HG03060 (cell line): ENCODE measurements at regions not wholly inside any gene's neighbourhood (a gene's known extent, or its start where the extent isn't known, plus 50 kb on each side); places are given as distances from the start of the nearest gene placed in this dataset.

ENCODE experiments used
- ATAC-seq: cut with Tn5 transposase; IDR thresholded peaks from one replicate; pipeline ENCODE4 v1.9.1; 2021; ENCODE audit warnings: low read depth, moderate number of reproducible peaks; ENCODE audit not compliant: unreplicated experiment

DNA sequence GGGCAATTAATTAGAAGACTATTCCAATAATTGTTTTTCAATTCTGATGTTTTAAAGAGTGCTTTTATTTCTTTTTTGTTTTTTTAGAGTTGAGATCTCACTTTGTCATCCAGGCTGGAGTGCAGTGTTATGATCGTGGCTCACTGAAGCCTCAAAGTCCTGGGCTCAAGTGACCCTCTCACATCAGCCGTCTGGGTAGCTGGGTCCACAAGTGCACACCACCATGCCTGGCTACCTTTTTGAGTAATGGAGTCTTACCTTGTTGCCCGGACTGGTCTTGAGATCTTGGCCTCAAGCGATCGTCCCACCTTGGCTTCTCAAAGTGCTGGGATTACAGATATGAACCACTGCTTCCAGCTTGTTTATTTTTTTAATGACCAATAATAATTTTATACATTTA, 207.8 kb downstream of the NDFIP2 start:
- ATAC-seq: no peak

DNA sequence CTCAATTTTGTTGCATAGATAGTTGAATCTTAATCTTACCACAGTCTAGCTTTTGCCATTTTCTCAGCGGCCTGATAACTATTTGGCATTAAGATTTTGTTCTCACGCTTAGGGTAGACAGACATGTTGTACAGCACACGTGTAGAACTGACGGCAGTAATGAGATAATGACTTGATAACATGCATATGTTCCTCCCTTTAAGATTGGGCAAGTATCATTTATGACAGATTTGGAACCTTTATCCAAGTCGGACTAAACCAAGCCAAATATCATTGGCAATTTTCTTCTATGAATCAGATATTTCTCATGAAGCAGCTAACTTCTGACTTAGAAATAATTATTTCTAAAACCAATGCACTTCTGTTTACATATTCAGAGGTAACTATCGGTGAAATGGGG, 205.5 kb downstream of the NDFIP2 start:
- ATAC-seq: no peak

DNA sequence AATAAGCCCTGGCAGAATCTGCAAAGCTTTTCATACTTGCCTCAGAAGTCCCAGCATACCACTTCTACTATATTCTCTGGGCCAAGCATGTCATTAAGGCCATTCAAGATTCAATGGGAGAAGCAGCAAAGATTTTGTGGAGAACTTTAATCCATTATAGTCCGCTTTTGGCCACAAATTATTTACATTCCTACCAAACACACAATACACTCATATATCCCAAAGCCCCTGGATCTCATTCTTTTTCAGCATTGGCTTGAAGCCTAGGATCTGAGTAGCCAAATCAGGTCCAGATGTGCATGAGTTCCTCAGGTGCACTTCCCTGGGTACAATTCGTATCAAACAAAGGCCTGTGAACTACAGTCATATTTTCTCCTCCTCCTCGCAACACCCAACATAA, 203.4 kb downstream of the NDFIP2 start:
- ATAC-seq: no peak

DNA sequence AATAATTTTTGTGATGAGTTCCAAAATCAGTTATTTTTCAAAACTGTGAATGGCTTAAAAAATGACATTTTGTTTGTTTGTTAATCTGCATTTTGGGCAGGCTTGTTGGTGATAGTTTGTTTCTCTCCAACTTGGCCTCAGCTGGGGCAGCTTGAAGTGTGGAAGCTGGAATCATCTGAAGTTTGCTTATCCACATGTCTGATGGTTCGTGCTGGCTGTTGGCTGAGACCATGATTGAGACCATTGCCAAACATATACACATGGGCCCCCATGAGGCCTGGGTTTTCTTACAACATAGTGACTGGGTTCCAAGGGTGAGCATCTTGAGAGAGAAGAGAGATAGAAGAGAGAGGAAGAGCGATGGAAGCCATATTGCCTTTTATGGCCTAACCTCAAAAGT, 201.2 kb downstream of the NDFIP2 start:
- ATAC-seq: no peak

DNA sequence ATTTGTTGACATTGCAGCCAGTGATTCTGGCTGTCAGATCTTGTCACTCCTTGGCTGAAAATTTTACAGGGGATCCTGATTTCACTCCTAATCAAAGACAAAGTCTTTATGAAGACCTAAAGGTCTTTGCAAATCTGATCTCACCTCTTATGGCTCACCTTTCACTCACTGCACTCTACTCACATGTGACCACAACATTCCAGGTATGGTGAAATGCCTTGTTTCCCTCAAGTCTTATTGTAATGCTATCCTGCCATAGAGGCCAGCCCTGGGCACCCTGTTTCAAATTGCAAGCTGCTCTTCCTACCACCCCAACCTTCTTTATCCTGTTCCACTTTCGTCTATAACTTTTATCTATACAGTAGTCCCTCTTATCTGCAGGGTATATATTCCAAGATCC, 200.1 kb downstream of the NDFIP2 start:
- ATAC-seq: no peak

DNA sequence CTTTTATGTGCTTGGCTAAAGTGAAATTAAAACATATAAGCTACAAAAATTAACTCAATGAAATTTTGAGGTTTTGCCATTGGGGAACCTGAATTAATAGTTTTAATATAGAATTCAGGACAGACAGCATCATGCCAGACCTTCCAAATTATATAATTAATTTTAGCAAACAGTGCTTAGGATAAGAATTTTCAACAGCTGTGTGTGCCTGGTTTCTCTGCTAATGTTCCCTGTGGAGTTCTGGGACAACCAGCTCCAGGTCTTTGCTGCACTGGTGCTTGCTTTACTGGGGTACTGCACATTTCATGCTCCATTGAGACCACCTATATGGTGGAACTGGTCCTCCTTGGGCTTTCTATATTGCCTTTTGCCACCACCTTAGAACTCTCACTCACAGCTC, 199.5 kb downstream of the NDFIP2 start:
- no peak for ATAC-seq

DNA sequence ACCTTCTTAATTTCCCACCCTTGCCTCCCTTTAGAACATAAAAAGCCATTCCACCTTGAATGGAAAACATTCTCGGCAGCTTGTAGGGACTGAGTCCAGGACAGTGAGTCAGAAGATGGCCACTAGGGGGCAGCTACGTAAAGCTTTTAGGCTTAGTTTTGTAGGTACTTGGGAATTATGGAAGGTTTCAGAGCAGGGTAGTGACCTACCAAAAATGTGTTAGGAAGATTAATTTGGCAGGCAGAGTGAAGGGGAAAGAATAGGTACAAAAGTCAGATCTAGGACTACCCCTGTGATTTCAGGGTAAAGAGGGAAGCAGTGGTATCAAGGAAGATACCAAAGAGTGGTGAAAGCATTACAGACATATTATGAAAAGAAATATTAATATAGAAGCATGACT, 198.4 kb downstream of the NDFIP2 start:
- ATAC-seq: peak; percentile 57

DNA sequence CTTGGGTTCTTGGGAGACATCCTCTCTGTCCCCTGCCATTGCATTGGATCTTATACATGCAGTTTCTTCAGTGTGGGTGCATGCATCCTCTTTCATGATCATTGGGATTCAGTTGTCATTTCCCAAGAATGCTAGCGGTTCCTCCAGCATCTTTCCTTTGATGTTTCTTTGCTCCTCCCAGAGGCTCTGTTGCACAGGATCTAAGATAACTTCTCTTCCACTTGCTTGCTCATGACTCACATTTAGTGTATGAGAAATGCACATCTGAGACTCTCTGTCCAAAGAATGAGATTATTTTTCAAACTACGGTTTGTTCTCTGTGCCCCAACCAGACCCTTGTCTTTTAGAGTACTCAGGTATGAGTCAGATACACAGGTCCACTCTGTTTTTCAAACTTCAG, 197.1 kb downstream of the NDFIP2 start:
- ATAC-seq: no peak

DNA sequence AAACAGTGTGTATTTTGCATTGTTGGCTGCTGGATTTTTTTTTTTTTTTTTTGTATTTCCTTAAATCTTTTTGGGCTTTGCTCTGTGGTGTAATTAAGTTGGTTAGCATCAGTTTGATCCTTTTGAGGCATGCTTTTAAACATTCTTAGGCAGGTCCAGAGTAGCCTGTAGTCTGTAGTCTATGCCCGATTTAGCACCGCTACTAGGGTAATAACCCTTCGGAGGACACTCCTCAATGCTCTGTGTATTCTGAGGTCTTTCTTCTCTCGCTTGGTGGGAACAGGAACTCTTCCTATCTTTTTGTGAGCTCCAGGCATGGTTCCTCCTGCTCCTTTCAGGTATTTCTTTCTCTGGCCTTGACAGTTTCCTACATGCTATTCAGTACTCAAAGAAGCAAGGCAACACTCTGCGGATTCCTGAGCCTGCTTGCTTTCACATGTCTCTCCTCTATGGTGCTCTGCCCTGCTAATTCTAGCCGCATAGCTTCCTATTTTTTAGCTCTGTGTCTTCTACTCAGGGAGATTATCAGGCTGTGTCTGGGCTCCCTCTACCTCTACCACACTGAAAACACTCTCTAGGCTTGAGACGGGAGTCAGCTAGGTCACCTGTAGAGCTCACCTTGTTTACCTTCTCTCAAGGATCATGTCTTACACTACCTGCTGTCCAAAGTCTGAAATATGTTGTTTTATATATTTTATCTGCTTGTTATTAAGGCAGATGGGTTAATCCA, 195.1 kb downstream of the NDFIP2 start:
- no peak for ATAC-seq

DNA sequence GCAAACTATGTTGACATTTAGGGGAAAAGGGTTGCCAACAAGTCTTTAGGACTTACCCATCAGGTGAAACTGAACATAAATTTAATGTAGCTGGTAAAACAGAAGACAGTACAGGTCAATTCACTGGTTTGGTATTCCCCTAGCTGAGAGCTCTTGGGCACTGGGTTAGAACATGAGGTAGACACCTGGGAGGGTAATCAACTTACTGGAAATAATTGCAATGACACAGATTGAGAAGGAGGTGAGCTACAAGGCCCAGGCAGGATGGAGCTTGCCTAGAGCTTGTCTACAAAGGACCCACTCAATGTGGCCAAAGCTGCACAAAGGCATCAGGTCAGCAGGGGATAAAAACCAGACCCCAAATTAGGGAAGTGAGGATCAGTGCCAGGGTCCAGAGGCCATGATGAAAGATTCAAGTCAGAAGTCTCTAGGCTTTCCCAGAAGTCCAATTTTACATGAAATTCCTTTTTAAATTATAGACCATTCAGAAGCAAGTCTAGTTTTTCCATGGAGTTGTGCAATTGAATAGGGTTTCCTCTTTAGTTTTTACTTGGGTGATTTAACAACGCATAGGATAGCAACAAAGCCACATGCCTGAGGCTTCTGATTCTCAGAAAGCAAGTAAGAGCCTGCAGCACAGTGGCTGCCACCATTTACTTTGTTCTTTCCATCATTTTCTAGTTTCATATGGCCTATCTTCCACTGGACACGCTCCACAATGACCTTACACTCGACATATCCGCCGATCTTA, 194.0 kb downstream of the NDFIP2 start:
- no peak for ATAC-seq

DNA sequence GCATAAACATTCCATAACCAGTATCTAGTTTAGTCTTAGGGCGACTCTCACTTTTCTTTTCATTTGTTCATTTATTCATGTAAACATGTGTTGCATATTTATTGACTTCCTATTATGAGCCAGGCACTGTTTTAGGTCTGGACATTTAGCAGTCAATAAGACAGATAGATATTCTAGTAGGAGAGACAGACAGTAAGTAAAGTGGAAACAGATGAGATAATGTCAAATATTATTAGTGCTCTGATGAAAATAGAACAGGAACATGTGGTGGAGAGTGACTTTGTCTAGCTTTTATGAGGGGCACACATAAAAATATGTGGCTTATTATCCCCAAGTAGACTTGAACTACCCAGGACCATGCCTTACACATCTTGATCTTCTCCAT, 193.0 kb downstream of the NDFIP2 start:
- ATAC-seq: no peak

DNA sequence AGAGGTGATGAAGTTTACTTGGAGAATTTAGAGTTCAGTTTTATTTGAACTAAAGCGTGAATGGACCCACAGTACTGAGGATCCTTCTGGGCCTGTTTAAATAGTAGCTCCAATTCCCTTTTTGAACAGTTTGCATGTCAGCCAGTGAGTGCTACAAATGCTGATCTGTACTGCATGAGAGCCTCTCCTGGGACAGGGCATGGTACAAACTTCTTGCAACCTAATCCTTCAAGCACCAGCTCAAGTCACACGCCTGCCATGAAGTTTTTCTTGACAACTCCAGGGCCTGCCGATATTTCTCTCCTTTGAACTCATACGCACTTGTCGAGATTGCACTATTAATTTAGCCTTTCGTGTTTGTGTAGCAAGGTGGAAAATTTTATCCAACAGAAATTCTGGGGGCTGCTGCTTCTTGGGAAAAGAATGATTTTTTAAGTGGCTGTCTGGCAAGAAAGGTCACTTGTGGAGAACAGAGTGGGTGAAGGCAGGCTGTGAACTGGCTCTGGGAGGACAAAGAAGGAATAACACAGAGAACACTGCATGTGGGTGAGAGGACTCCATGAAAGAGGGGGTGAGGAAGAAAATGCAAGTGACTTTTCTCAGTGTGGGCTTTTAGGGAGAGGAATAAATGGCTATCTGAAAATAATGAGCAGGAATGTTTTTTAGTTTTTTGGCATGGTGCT, 192.5 kb downstream of the NDFIP2 start:
- no peak for ATAC-seq

DNA sequence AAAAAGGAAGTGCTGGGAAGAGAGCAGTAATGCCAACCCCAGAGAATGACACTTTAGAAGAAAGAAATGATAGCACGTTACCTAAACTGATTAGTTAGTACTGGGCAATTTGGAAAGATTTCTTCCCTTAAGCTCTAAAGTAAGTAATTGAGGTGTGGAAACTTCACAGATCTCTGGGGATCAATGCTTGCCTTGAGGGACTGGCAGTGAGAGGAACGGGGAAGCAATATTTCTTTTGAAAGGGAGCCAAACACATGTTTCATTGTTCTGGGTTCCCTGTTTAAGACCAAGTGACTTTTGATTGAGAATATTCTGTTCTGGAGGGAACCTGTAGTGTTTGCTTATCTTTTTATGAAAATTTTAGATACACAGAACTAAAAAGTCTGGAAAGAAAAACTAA, 190.5 kb downstream of the NDFIP2 start:
- ATAC-seq: no peak

DNA sequence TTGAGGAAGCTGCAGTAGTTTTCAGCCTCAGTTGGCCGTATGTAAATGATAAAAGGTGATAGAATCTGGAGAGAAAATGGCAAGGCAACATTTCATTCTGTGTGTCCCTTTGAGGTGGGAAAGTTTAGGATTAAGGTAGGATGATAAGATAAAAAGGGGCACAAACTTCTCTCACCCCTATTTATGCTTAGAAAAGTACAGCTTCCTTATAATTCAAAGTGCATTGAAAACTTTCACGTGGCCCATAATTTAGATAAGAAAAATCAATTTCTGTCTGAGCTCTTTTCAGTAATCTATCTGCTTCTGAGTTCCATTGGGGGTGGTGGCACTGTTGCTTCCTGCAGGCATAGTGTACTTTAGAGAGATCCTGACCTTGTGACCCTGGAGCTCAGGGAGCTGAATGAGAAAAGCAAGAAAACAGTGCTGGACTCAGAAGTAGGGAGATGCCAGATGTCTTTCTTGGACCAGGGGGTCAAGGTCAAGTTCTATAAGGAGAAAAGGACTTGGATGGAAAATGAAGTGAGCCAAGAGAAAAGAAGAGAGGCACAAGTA, 187.3 kb downstream of the NDFIP2 start:
- no peak for ATAC-seq

DNA sequence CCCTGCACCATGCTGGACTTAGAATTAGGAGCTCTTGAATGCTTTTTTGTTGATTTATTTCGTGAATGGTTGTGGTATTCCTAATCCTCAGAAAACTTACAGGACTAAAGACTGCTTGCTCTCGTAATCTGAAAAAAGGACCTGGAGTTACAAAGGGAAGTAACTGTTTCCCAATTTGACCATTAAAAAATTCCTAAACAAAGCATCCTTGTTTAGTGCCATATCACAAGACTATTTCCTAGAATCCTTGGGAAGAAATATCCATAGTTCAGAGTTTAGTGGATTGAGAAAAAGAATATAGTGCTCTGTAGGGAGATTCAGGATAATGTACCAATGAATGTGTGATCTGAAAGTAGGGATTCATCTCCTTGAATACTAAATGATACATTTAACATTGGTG, 186.8 kb downstream of the NDFIP2 start:
- ATAC-seq: no peak

DNA sequence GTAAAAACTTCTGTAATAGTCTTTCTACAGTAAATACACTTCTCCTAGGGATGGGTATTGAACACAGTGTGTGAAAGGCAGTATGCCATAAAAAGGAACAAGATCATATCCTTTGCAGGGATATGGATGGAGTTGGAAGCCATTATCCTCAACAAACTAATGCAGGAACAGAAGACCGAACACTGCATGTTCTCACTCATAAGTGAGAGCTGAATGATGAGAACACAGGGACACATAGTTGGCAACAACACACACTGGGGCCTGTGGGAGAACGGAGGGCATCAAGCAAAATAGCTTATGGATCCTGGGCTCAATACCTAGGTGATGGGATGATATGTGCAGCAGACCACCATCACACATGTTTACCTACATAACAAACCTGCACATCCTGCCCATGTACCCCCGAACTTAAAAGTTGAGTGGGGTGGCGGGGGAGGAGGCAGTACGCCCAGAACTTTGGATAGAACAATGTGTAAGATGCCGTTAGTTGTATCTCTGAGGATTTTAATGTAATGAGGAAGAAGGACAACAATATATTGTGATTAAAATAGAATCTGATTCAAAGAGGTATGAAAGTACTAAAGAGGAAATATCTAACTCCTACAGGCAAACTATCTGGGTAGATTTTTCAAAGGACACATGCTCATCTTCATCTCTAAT, 183.2 kb downstream of the NDFIP2 start:
- no peak for ATAC-seq

DNA sequence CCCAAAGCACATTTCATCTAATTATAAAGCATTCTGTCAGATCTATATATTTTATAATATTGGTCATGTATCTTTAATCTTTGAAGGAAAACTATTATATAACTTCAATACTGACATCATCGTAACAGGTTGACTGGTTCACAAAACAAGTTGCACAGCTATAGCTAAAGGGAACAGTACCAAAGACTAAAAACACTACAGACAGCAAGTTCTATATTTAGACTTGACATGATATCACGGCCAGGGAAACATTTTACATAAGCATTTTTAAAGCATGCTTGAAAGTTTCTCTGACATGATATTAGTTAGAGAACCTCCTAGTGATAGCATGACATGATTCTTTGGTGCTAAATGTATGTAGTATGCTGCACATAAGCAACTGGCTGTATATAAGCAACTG, 182.5 kb downstream of the NDFIP2 start:
- ATAC-seq: no peak

DNA sequence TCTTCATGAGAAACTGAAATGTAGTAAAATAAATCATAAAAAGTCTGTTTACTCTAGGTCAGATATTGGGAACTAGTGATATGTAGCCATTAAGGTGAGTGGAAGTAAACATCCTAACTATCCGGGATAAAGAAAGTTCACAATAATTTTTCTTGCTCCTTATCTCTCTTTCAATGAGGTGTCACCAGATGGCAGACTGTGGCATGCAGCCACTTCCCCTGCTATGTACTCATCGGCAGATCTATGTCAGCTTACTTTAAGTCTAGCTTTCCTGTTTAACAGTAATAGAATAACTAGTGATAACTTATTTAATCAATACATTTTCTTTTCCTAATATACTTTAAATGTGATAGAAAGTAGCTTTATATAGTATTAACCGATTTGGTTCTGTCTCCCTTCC, 181.9 kb downstream of the NDFIP2 start:
- no peak for ATAC-seq

DNA sequence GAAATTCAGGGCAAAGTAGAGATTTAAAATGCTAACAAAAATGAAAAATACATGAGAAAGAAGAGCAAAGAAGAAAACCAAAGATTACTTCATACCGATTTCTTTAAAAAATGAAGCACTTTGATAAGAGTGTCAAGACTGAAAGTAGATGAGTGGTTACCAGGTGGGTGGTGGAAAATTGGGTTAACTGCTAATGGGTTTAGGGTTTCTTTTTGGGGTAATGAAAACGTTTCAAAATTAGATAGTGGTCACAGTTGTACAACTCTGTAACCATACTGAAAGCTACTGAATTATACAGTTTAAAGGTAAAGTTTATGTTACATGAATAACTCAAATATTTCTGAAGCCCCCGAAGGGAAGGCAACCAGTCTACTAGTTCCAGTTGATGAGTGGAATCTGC, 179.4 kb downstream of the NDFIP2 start:
- peak; percentile 49 for ATAC-seq

DNA sequence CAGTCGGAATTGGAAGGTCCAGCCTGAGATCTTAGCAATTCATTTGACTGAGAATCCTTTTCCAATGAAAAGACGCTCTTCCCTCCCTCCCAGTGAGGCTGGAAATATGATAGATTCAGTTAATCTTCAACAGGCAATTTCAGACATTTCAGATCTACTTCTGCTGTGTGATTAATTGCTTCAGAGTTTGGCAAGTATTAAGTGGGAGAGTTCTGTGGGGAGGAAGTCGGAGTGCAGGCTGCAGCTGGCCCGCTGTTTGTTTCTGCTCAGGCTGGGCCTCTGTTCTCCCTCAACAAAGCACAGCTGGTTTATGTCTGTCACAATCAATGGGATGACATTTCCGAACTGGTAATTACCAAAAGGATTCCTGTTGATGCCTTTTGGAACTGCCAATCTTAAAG, 178.2 kb downstream of the NDFIP2 start:
- no peak for ATAC-seq
